HG02571 (cell line): ENCODE measurements at regions not wholly inside any gene's neighbourhood (a gene's known extent, or its start where the extent isn't known, plus 50 kb on each side); places are given as distances from the start of the nearest gene placed in this dataset.

Source experiments
- ATAC-seq: cut with Tn5 transposase; IDR thresholded peaks from one replicate; pipeline ENCODE4 v1.9.1; 2021; ENCODE audit warnings: mild to moderate bottlenecking, moderate library complexity; ENCODE audit not compliant: unreplicated experiment

- no peak for ATAC-seq
Observed at GRCh38 chr2:109070290-109070689, 58.7 kb upstream of the SH3RF3 start.

GRCh38 chr2:109069331-109070194, 59.4 kb upstream of the SH3RF3 start:
- ATAC-seq = no peak

GRCh38 chr2:109068811-109069210, 60.2 kb upstream of the SH3RF3 start:
- ATAC-seq = no peak

GRCh38 chr2:109067631-109068125, 61.3 kb upstream of the SH3RF3 start:
- no peak for ATAC-seq

- no peak for ATAC-seq
Observed at GRCh38 chr2:109066917-109067597, 61.9 kb upstream of the SH3RF3 start.

GRCh38 chr2:109066501-109066900, 62.5 kb upstream of the SH3RF3 start:
- no peak for ATAC-seq

- no peak for ATAC-seq
Observed at GRCh38 chr2:109065391-109065734, 63.6 kb upstream of the SH3RF3 start.

- ATAC-seq = no peak
Observed at GRCh38 chr2:109064660-109065390, 64.2 kb upstream of the SH3RF3 start.

- no peak for ATAC-seq
Observed at GRCh38 chr2:109062859-109063700, 65.9 kb upstream of the SH3RF3 start.

GRCh38 chr2:109062145-109062858, 66.7 kb upstream of the SH3RF3 start:
- no peak for ATAC-seq

GRCh38 chr2:109061736-109062135, 67.3 kb upstream of the SH3RF3 start:
- ATAC-seq = no peak

GRCh38 chr2:109060496-109060895, 68.5 kb upstream of the SH3RF3 start:
- no peak for ATAC-seq

- no peak for ATAC-seq
Observed at GRCh38 chr2:109059474-109060165, 69.4 kb upstream of the SH3RF3 start.

GRCh38 chr2:109058802-109059201, 69.8 kb upstream of the EDAR start:
- ATAC-seq = no peak

- ATAC-seq = no peak
Observed at GRCh38 chr2:109058191-109058632, 69.2 kb upstream of the EDAR start.

- ATAC-seq = no peak
Observed at GRCh38 chr2:109057686-109058085, 68.7 kb upstream of the EDAR start.

GRCh38 chr2:109055435-109055834, 66.4 kb upstream of the EDAR start:
- no peak for ATAC-seq

GRCh38 chr2:109054865-109055264, 65.8 kb upstream of the EDAR start:
- no peak for ATAC-seq

- no peak for ATAC-seq
Observed at GRCh38 chr2:109053716-109054115, 64.7 kb upstream of the EDAR start.
